Sigmoid colon (tissue), 4 donors: ENCODE measurements at regions not wholly inside any gene's neighbourhood (a gene's known extent, or its start where the extent isn't known, plus 50 kb on each side); places are given as distances from the start of the nearest gene placed in this dataset.
"Not testable (repeated sequence)": the region's sequence is repeated elsewhere in the genome, so short reads cannot be mapped to it uniquely, and the experiment has no call there.

ENCODE experiments used
- CTCF ChIP-seq, 4 experiments: fragments of 450-650 bp in 3 of 4; fragments of 200-600 bp in 1 of 4; IDR thresholded peaks; one replicate each; pipeline ENCODE4 v1.5.1; 2016 to 2019; ENCODE audit warnings: antibody characterized with exemption in 4 of 4, mild to moderate bottlenecking in 3 of 4, moderate library complexity in 2 of 4
- EP300 ChIP-seq, 4 donors: sonication (generic); formaldehyde crosslinking; IDR thresholded peaks; one replicate each; pipeline ENCODE4 v1.6.1; 2017; ENCODE audit warnings: antibody characterized with exemption in 4 of 4
- POLR2A ChIP-seq, 2 donors: fragments of 450-650 bp; IDR thresholded peaks; one replicate each; pipeline ENCODE4 v1.6.1; 2016; ENCODE audit warnings: antibody characterized with exemption in 2 of 2, mild to moderate bottlenecking in 2 of 2, moderate library complexity in 2 of 2

- not testable (repeated sequence) for TF ChIP-seq CTCF, POLR2A, EP300 (IDR thresholded peaks at IDR 0.05)
Measured at GRCh38 chr9:102223320-102224136, 485.1 kb upstream of the GRIN3A start.
